Neural cell (in vitro differentiated cells): ENCODE measurements at regions not wholly inside any gene's neighbourhood (a gene's known extent, or its start where the extent isn't known, plus 50 kb on each side); places are given as distances from the start of the nearest gene placed in this dataset.

Source experiments
- EP300 ChIP-seq: fragments of 450-650 bp; conservative IDR thresholded peaks from 2 replicates; pipeline ENCODE4 v1.6.1; 2014; ENCODE audit warnings: antibody characterized with exemption, mild to moderate bottlenecking, moderate library complexity; ENCODE audit not compliant: poor library complexity, severe bottlenecking
- EZH2 ChIP-seq: fragments of 200-600, 300-800 bp; shearing (Covaris generic), sonication (generic); IDR thresholded peaks from 2 replicates; pipeline ENCODE4 v1.6.1; 2014; ENCODE audit warnings: antibody characterized with exemption, low read length, borderline replicate concordance, mild to moderate bottlenecking; ENCODE audit not compliant: insufficient read depth, poor library complexity, severe bottlenecking
- POLR2AphosphoS5 ChIP-seq: IDR thresholded peaks from 2 replicates; pipeline ENCODE4 v1.6.1; 2012
- TAF1 ChIP-seq: IDR thresholded peaks from 2 replicates; pipeline ENCODE4 v1.6.1; 2012; ENCODE audit warnings: low read depth
- TF ChIP-seq, protein P1 (sequence below): fragments of 450-650 bp; IDR thresholded peaks from 2 replicates; pipeline ENCODE4 v1.5.1; 2014; ENCODE audit warnings: antibody characterized with exemption, mild to moderate bottlenecking, moderate library complexity; ENCODE audit not compliant: poor library complexity, severe bottlenecking
- TF ChIP-seq, protein P2 (sequence below): IDR thresholded peaks from 2 replicates; pipeline ENCODE4 v1.6.1; 2012; ENCODE audit warnings: borderline replicate concordance

DNA sequence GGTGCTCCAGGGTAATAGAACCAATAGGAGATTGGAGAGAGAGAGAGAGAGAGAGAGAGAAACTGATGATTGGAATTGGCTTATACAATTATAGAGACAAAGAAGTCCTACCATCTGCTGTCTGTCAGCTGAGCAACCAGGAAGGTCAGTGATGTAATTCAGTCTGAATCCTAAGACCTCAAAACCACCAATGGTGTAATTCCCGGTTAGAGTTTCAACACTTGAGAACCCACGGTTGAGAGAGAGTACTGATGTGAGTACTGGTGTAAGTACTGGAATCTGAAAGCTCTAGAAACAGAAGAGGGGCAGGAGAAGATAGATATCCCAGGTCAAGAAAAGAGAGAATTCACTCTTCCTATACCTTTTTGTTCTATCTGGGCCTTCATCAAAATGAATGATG is 775.8 kb downstream of the EFNA5 start:
- TF ChIP-seq EZH2 (no peak), TAF1 (no peak), POLR2AphosphoS5 (no peak), EP300 (no peak)
- TF ChIP-seq, protein P1, sequence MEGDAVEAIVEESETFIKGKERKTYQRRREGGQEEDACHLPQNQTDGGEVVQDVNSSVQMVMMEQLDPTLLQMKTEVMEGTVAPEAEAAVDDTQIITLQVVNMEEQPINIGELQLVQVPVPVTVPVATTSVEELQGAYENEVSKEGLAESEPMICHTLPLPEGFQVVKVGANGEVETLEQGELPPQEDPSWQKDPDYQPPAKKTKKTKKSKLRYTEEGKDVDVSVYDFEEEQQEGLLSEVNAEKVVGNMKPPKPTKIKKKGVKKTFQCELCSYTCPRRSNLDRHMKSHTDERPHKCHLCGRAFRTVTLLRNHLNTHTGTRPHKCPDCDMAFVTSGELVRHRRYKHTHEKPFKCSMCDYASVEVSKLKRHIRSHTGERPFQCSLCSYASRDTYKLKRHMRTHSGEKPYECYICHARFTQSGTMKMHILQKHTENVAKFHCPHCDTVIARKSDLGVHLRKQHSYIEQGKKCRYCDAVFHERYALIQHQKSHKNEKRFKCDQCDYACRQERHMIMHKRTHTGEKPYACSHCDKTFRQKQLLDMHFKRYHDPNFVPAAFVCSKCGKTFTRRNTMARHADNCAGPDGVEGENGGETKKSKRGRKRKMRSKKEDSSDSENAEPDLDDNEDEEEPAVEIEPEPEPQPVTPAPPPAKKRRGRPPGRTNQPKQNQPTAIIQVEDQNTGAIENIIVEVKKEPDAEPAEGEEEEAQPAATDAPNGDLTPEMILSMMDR = no peak
- TF ChIP-seq, protein P2, sequence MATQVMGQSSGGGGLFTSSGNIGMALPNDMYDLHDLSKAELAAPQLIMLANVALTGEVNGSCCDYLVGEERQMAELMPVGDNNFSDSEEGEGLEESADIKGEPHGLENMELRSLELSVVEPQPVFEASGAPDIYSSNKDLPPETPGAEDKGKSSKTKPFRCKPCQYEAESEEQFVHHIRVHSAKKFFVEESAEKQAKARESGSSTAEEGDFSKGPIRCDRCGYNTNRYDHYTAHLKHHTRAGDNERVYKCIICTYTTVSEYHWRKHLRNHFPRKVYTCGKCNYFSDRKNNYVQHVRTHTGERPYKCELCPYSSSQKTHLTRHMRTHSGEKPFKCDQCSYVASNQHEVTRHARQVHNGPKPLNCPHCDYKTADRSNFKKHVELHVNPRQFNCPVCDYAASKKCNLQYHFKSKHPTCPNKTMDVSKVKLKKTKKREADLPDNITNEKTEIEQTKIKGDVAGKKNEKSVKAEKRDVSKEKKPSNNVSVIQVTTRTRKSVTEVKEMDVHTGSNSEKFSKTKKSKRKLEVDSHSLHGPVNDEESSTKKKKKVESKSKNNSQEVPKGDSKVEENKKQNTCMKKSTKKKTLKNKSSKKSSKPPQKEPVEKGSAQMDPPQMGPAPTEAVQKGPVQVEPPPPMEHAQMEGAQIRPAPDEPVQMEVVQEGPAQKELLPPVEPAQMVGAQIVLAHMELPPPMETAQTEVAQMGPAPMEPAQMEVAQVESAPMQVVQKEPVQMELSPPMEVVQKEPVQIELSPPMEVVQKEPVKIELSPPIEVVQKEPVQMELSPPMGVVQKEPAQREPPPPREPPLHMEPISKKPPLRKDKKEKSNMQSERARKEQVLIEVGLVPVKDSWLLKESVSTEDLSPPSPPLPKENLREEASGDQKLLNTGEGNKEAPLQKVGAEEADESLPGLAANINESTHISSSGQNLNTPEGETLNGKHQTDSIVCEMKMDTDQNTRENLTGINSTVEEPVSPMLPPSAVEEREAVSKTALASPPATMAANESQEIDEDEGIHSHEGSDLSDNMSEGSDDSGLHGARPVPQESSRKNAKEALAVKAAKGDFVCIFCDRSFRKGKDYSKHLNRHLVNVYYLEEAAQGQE = no peak
